ENCODE measurements at regions not wholly inside any gene's neighbourhood (a gene's known extent, or its start where the extent isn't known, plus 50 kb on each side); places are given as distances from the start of the nearest gene placed in this dataset.

DNA sequence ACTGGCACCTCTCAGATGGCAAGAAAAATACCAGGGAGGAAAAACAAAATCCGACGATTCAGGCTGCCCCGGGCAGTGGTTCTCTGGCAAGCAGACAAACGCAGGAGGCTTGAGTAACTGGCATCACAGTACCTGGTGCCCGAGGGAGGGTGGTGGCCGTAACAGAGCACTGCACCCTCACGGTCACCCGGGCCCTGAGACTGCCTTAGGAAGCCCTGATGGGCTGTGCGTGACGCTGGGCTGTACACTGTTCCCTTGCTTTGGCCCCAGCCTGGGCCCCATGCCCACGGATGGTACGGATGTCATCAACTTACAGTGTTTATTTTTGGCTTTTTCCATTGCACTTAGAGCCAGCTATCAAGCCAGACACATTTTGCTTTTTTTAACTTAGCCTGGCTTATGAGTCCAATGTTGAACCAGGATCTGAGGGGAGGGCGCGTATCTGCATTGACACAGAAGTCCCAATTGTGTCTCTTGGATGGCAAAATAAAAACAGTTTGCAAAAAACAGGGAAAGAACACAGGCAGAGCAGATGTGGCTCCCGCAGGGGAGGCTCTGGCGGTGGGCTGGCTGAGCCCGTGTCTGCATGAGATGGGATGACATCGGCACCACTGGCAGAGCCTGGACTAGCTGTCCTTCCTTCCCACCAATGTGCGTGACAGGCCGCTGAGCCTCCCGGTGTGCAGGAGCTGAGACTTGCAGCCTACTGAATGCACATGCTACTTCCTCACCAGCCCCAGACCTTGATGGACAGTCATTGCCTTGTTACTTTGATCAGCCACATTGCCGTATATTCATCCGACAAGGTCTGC, 287.7 kb downstream of the FOXL1 start:
- Mint-ChIP-seq H3K27ac (no peak overlapping the region), H3K9me3 (ENCODE audit: low read depth) (peaks cover 3% of the 10 kb centered on the region), H3K4me1 (ENCODE audit: low read depth) (no peaks in the 10 kb centered on the region), H3K4me3 (ENCODE audit: low read depth) (no peak overlapping the region), H3K36me3 (ENCODE audit: insufficient read depth) (no peaks in the 10 kb centered on the region), H3K27me3 (peaks cover 40% of the 10 kb centered on the region)
- TF ChIP-seq, protein P1, sequence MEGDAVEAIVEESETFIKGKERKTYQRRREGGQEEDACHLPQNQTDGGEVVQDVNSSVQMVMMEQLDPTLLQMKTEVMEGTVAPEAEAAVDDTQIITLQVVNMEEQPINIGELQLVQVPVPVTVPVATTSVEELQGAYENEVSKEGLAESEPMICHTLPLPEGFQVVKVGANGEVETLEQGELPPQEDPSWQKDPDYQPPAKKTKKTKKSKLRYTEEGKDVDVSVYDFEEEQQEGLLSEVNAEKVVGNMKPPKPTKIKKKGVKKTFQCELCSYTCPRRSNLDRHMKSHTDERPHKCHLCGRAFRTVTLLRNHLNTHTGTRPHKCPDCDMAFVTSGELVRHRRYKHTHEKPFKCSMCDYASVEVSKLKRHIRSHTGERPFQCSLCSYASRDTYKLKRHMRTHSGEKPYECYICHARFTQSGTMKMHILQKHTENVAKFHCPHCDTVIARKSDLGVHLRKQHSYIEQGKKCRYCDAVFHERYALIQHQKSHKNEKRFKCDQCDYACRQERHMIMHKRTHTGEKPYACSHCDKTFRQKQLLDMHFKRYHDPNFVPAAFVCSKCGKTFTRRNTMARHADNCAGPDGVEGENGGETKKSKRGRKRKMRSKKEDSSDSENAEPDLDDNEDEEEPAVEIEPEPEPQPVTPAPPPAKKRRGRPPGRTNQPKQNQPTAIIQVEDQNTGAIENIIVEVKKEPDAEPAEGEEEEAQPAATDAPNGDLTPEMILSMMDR (IDR thresholded peaks at IDR 0.05; ENCODE audit: unreplicated experiment), result no peak
- DNase-seq (ENCODE audit: low spot score, unreplicated experiment), result no peak

- peaks cover 3% of the 10 kb centered on the region for H3K9me3 Mint-ChIP-seq (ENCODE audit: low read depth)
- no peak for DNase-seq (ENCODE audit: low spot score, unreplicated experiment)
- H3K27me3 Mint-ChIP-seq, result peaks cover 46% of the 10 kb centered on the region
- H3K36me3 Mint-ChIP-seq (ENCODE audit: insufficient read depth), result no peaks in the 10 kb centered on the region
- TF ChIP-seq, protein P1 (IDR thresholded peaks at IDR 0.05; ENCODE audit: unreplicated experiment), result no peak
- H3K27ac Mint-ChIP-seq, result no peak overlapping the region
- H3K4me3 Mint-ChIP-seq (ENCODE audit: low read depth), result no peak overlapping the region
- H3K4me1 Mint-ChIP-seq (ENCODE audit: low read depth), result no peaks in the 10 kb centered on the region
Measured at GRCh38 chr16:86866986-86867722, 288.8 kb downstream of the FOXL1 start.

DNA sequence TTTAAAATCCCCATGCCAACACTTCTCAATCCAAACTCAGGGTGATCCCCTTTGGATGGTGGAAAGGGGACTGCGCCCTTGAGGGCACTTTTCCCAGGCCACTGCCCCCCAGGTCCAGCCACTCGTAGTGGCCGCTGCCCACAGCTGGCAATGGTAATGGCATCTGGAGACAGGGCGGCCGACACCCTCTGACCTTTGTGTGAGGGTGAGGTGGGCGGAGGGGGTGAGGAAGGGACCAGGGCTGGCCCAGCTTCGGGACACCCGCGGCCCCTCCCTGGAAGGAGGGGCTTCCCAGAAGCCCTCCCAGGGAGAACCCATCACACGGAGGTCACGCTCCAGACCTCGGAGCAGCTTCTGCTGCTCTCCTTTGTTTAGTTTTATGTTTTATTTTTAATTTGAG, 289.7 kb downstream of the FOXL1 start:
- no peaks in the 10 kb centered on the region for H3K4me1 Mint-ChIP-seq (ENCODE audit: low read depth)
- no peak overlapping the region for H3K4me3 Mint-ChIP-seq (ENCODE audit: low read depth)
- TF ChIP-seq, protein P1 (IDR thresholded peaks at IDR 0.05; ENCODE audit: unreplicated experiment), result no peak
- H3K36me3 Mint-ChIP-seq (ENCODE audit: insufficient read depth), result no peaks in the 10 kb centered on the region
- H3K27ac Mint-ChIP-seq, result no peak overlapping the region
- DNase-seq (ENCODE audit: low spot score, unreplicated experiment), result no peak
- peaks cover 3% of the 10 kb centered on the region for H3K9me3 Mint-ChIP-seq (ENCODE audit: low read depth)
- H3K27me3 Mint-ChIP-seq, result peaks cover 49% of the 10 kb centered on the region

DNA sequence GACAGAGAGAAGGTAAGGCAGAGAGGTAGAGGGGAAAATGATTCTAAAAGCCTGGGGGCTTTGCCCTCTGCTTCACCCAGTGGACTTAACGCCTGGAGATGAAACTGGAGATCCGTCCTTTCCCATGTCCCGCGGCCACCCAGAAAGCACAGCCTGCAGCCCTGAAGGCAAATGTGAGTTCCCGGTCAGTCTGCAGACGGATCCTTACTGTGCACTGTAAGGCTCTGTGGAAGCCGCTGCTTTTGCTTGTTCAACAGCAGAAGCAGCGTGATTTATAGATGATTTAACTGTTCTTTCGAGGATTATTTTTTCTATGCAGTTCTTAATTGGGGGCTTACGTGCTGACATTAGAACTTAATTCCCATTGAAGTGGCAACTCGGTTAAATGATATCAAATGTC, 290.4 kb downstream of the FOXL1 start:
- no peaks in the 10 kb centered on the region for H3K36me3 Mint-ChIP-seq (ENCODE audit: insufficient read depth)
- no peak for DNase-seq (ENCODE audit: low spot score, unreplicated experiment)
- TF ChIP-seq, protein P1 (IDR thresholded peaks at IDR 0.05; ENCODE audit: unreplicated experiment), result no peak
- H3K27me3 Mint-ChIP-seq, result peaks cover 49% of the 10 kb centered on the region
- no peaks in the 10 kb centered on the region for H3K4me1 Mint-ChIP-seq (ENCODE audit: low read depth)
- H3K9me3 Mint-ChIP-seq (ENCODE audit: low read depth), result peaks cover 3% of the 10 kb centered on the region
- no peak overlapping the region for H3K4me3 Mint-ChIP-seq (ENCODE audit: low read depth)
- no peak overlapping the region for H3K27ac Mint-ChIP-seq

DNA sequence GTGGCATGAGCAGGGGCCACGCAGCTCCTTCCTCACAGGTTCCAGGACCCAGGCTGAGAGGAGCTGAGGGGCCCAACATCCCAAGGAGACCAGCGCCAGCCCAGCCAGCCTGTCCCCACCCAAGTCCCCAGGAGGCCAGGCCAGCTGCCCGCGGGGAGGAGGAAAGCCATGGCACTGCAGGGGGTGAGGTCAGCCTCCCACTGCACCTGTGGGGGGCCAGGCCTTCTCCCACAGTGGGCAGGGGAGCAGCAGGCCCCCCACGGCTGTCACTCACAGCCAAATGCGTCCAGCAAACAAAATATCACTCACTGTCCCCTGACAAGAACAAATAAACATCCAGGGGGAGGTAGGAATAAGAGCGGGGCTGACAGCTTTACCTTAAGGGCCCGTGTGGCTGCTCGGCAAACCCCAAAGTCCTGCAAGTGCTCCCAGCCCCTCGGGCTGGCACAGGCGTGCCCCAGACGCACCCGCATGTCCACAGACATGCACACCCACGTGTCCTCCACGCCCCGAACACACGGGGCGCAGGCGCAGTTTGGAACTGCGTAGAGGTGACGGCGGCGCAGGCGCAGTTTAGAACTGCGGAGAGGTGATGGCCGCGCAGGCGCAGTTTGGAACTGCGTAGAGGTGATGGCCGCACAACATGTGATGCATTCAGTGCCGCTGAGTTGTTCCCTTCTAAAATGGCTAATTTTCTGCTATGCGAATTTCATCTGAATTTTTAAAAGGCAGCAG, 291.1 kb downstream of the FOXL1 start:
- no peak overlapping the region for H3K27ac Mint-ChIP-seq
- TF ChIP-seq, protein P1 (IDR thresholded peaks at IDR 0.05; ENCODE audit: unreplicated experiment), result no peak
- H3K4me1 Mint-ChIP-seq (ENCODE audit: low read depth), result no peaks in the 10 kb centered on the region
- no peak overlapping the region for H3K4me3 Mint-ChIP-seq (ENCODE audit: low read depth)
- H3K9me3 Mint-ChIP-seq (ENCODE audit: low read depth), result peaks cover 3% of the 10 kb centered on the region
- peaks cover 49% of the 10 kb centered on the region for H3K27me3 Mint-ChIP-seq
- H3K36me3 Mint-ChIP-seq (ENCODE audit: insufficient read depth), result no peaks in the 10 kb centered on the region
- DNase-seq (ENCODE audit: low spot score, unreplicated experiment), result no peak
